Left colon (tissue), 2 donors: ENCODE measurements at regions not wholly inside any gene's neighbourhood (a gene's known extent, or its start where the extent isn't known, plus 50 kb on each side); places are given as distances from the start of the nearest gene placed in this dataset.
A peak's percentile ranks its signal among the peaks of the same experiment; 100 is the strongest.

Experiments
- ATAC-seq: fragments of 200-7000 bp; cut with Tn5 transposase; one replicate; pipeline ENCODE4 v1.9.1; 2020; ENCODE audit warnings: mild to moderate bottlenecking, moderate library complexity
- DNase-seq, 2 donors: peaks; one replicate each; pipeline ENCODE4 v3.0.0-alpha.2; 2020
- intact Hi-C, 2 donors: fragments of 100-400 bp; cut with DNase I in 1 of 2; cut with micrococcal nuclease in 1 of 2; formaldehyde crosslinking; loops; one replicate each; pipeline versions ENCODE4 v1.11.2 to v1.14.0; 2022; cut with DNase I, micrococcal nuclease
- donor health status: DM: no; HTN: no; CAD: no.
- donor health status: DM: yes; HTN: yes; CAD: no.

DNA sequence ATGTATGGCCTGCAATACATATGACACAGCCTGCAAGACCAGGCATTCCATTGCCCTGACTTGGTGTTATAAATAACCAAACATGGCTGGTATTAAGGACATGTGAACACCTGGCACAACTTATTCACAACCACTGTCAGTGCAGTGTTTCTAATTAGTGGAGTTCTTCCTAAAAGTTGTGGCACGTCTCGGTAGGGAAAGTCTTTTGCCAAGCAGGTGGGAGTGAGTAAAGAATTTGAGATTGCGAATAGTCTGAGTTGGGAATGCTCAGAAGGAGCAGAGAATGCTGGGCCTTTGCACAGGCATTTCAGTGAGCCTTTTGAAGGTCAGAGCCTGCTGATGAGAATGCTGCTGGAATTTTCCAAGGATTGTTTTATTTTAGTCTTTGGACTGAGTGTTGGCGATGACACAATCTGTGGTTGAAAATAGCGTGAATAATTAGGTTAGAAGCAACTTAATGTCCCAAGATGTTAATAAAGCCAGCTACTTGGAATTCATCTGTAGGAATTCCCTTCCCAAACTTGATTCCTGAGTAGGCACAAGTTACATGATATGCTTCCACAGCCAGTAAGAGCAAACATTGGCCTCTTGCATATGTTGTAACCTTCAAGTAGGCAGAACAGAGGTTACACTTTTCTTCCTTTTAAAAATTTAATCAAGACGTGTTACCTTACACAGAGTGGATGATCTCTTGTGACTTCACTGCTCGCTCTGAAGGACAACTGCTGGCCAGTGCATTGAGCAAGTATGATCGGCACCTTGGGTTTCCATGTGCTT is 83.6 kb upstream of the PGRMC2 start:
- ATAC-seq (no peak), DNase-seq (no peak)
- intact Hi-C loops = no loop called here

DNA sequence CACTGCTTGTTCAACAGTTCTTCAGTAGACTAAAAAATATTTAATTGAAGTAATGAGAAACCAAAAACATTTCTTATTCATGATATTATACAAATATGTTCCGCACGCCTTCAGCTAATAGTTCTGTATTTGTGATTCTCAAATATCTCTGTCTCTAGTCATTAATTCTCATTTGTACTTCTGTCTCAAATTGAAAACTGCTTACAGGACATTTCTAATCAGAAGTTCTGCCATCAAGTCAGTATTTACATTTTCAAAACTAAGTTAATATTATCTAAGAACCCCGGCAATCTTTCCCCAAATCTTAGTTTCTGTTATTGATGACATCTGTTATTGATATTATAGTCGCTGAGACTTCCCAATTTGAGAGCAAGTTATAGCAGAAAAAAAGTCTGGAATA is 78.6 kb upstream of the PGRMC2 start:
- DNase-seq (no peak), ATAC-seq (no peak)
- intact Hi-C loops = no loop called here

DNA sequence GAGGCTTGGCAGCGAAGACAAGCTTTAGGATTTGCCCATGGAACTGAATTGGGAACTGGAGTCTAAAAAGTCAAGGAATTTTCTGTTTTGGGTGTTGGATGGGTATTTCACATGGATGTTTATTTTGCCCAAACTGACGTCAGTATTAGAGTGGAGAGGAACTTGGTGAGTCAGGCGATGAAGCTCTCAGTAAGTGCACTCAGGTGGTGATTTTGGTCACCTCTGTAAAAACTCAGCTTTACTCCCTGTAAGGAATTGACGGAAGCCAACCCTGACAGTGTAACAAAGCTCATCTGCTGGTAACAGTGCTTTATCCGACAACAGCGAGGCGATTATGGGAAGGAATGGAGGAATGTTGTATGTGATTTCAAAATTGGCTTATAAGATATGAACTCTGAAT is 77.0 kb upstream of the PGRMC2 start:
- DNase-seq (no peak), ATAC-seq (no peak)
- intact Hi-C loops = no loop called here

DNA sequence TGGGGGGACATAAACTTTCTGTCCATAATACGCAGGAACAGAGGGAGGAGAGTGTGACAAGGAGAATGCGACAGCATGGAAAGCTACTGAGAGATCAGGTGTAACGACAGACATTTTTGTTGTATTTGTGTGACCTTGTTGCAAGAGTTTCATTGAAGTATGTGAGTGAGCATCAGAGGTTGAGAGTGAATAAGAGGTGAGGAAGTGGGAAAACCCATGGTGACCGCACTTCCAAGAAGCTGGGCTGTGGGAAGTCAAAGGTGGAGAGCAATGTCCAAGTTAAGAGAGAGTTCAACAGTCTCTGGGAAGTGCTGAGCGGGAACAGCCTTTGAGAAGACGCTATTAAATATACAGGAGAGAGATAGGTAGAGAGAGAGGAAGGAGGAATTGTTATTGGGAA is 76.4 kb upstream of the PGRMC2 start:
- intact Hi-C loops = no loop called here
- DNase-seq (no peak), ATAC-seq (no peak)

DNA sequence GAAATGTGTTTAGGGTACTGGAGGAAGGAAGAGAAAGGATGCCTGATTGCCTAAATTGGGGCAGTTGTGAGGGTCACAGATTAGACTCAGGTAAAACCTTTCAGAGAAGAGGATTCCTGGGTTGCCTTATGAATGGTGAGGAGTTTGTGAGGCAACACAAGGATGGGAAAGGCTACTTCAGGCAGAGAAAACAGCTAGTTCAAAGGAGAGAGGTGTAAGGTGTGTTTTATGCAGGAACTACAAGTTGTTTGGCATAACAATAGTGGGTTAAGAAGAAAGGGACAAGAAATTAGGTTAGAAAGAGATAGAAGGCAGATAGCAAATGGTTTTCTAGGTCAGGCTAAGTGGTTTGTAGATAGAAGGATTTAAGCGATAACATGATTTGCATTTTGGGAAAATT is 75.1 kb upstream of the PGRMC2 start:
- no peak for ATAC-seq
- no peak for DNase-seq
- intact Hi-C loops = no loop called here

DNA sequence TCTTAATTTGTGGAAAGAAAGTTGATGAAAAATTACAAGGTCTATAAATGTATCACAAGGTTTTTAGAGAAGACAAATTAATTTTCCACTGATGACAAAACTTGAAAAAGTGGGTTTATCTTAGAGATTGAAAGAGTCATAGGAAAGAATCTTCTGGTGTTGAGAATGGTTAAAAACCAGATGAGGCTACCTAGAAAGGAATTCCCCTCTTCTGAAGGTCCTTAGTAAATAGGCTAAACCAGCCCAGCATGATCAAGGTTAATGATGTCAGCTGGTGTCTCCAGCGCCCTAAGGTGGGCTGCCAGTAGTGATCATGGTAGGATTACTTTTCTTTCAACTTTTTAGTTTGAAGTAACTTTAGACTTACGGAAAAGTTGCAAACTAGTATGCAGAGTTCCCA is 71.8 kb upstream of the PGRMC2 start:
- intact Hi-C loops = no loop called here
- ATAC-seq (no peak), DNase-seq (no peak)

DNA sequence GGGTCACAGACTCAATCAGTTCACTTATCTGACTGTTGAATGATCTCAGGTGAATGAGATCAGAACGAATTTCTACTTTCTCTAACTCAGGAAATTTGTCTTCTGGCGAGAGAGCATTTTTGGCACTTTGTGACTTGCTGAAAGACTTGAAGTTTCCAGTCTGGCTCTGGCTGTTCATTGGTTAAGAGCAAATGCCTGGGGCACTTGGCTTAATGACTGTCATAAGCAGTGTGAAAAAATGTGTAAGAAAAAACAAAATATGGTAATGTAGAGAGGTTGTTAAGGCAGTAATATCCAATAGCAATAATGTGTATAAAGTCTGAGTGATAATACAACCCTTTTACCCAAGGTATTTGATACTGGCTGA is 71.3 kb upstream of the PGRMC2 start:
- ATAC-seq (no peak), DNase-seq (no peak)
- intact Hi-C loops = no loop called here

DNA sequence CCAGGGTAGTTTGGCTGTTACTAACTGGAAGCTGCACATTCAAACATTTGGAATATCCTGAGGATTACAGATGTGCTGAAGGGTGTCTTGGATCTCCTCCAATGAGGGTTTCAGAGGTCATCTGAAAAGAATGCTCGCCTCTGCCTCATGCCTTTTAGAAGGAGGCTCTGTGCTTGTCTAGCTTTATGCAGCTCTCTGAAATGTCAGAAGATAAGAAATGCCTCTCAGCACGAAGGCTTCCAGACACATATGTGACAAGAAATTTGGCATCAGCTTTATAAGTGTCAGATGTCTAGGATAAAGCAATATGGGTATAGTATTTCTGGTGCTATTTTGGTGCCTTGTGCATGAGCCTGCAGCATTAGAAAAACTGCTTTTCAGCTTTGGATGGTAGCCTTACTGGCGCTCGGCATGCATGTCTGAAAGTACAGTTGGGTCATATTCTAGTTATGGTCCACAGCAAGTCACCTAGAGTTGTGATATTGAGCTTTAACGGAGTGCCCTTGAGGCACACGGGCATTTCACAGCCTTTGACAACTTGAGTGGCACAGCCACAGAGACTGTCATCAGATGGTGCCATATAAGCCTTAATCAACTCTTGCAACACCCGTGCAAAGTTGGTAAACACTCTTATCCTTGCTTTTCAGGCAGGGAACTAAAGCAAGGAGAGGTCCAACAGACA is 70.8 kb upstream of the PGRMC2 start:
- DNase-seq = no peak
- peak; percentile 17 for ATAC-seq
- intact Hi-C loops = no loop called here

DNA sequence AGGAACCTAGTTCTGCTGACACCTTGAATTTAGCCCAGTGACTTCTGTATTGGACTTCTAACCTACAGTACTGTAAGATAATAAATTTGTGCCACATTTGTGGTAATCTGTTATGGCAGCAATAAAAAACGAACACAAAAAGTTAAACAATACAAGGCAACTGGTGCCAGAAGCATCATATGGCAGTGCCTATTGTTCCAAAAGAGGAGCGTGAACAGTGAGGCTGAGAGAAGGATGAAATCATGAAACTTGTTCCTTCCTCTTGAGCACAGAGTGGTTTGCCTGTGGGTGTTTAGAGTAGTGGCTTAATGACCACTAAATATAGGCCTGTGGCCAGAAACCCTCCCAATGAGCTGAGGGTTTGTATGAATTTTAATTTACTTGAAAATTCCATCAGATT is 69.7 kb upstream of the PGRMC2 start:
- no peak for DNase-seq
- intact Hi-C loops = no loop called here
- peak; percentile 70 for ATAC-seq

DNA sequence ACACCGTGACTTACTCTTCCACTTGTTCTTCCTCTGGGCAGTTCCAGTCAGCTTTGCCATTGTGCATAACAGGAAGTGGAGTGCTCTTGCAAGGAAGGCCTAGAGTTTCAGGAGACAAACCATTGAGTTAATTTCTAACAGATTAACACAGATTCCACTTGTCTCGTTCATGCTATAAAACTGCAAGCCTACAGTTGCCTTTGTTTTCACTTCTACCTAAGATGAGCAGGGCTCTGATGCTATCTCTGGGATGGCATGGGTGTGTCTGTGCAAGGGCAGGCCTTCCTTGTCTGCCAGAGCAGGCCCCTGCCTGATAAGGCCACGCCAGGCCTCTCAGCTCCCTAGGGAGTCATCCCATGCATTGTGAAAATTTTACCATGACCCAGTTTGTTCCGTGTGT is 67.7 kb upstream of the PGRMC2 start:
- intact Hi-C loops = no loop called here
- peak; percentile 84 for ATAC-seq
- peak in 1 of 2 donors; percentile 22 for DNase-seq

DNA sequence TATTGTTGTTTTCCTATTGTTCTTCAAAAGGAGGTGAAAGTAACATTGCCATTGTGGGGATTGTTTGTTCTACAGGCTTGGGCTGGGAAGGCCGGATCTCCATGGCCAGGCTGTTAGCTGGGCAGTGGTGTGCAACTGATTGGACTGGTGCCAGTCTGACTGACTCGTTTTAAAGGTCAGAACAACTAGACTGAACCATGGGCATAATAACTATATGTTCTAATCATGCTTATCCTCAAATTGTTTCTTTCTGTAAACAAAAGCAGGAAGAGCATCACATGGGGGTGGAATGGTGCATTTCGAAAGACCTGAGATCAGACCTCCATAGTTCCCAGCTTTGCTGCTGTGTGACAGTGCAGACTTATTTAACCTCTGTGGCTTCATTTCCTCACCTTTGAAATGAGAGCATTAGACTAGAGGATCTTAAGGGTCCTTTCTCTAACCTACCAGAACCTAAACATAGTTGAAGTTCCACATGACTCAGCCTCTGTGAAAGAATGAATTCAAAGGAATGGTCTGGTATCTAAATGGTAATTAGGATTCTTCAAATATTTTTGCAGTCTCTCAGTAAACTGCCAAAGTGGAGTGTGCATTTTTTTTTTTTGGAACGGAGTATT is 66.7 kb upstream of the PGRMC2 start:
- ATAC-seq = peak; percentile 52
- intact Hi-C loops = no loop called here
- DNase-seq = peak in 1 of 2 donors; percentile 38

DNA sequence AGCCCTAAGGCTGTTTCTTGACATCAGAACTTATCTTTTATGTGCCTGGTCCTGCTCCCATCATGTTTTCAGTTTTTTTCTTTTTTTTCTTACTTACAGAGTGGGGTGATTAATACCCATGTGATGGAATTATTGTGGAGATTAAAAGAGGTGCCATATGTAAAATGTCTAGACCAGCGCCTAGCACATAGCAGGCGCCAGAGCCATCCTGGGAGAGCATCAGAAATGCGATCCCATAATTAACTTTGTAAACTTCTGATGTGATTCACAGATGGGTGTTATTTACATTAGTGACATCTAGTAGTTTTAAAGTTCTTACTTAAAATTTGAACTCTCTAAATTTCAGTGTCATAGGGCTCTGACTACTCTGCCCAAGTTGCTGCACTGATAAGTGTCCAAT is 66.2 kb upstream of the PGRMC2 start:
- intact Hi-C loops = no loop called here
- ATAC-seq = no peak
- DNase-seq = no peak

DNA sequence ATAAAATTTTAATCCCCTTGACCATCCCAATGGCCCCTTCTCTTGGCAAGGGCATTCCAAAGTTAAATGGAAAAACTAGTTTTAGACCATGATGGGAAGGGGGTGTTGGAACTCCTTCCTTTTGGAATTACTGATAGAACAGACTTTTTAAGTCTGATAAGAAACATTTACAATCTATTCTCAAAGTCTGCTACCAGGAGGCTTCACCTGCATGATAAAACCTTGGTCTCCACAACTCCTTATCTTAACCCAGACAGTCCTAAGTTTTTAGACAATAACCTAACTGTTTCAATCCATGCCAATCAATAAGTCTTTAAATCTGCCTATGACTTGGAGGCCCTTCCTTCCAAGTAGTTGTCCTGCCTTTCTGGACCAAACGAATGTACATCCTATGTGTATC is 63.9 kb upstream of the PGRMC2 start:
- DNase-seq (no peak), ATAC-seq (no peak)
- intact Hi-C loops = no loop called here

DNA sequence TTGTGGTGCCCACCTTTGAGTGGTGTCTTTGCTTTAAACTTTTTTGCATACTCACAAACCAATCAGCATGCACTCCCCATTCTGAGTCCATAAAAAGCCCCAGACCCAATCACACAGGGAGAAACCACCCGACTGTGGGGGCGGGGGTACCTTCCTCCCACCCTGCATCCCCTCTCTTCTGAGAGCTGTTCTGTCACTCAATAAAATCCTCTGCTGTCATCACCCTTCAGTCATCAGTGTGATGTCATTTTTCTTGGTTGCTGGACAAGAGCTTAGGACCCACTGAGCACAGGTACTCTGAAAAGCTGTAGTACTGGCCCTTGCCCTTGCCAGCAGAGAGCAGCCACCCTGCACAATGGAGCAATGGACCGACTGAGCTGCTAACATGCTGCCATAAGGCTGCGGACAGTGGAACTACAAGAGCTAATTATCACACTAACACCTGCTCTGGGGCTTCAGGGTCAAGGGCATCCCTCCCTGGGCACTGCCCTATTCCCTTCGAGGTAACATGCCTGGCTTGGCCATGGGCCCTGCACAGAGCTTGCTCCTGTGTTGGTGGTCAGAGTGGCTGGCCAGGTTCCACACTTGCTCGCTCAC is 62.9 kb upstream of the PGRMC2 start:
- ATAC-seq (no peak), DNase-seq (no peak)
- intact Hi-C loops = no loop called here

DNA sequence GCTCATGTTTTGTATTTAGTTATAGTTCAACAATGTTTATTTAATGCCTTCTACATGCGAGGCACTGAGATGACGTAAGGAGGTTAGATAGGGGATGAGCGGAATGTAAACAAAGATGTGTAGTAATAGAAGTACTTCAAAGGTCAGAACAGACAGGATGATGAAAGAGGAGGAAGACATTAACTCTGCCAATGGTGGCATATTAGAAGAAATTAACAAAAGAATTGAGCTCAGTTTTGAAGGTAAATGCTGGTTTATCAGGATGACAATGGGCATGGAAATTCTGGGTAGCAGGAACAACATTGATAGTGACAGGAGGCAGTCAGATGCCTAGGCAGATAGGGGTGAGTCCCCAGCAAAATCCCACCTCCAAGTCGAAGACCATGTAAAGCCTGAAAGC is 62.3 kb upstream of the PGRMC2 start:
- DNase-seq (no peak), ATAC-seq (no peak)
- intact Hi-C loops = no loop called here

DNA sequence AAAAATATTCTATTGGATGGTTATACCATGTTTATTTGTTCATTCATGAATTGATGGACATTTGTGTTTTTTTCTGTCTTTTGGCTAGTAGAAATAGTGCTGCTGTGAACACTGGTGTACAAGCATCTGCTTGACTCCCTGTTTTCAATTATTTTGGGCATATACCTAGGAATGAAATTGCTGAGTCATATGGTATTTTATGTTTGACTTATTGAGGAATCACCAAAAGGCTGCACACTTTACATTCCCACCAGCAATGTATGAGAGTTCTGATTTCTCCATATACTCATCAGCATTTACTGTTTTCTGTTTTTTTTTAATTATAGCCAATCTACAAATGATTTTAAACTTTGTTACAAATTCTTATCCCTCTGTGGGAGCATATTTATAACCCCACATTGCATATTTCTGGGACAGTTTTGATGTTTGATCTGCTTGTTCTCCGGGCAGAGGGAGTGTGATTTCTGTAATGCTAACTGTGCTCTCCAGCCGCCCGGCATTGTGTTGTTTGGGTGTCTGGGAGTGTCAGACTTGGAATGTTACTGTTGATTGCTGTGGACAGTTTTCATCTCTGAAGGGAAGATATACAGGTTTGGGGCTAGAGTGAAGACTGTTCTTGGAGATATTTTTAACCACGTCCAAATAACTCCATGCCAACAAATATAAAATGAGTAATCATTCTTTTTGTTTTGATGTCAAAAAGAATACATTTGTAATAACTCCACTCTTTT is 60.5 kb upstream of the PGRMC2 start:
- DNase-seq (no peak), ATAC-seq (no peak)
- intact Hi-C loops = no loop called here

DNA sequence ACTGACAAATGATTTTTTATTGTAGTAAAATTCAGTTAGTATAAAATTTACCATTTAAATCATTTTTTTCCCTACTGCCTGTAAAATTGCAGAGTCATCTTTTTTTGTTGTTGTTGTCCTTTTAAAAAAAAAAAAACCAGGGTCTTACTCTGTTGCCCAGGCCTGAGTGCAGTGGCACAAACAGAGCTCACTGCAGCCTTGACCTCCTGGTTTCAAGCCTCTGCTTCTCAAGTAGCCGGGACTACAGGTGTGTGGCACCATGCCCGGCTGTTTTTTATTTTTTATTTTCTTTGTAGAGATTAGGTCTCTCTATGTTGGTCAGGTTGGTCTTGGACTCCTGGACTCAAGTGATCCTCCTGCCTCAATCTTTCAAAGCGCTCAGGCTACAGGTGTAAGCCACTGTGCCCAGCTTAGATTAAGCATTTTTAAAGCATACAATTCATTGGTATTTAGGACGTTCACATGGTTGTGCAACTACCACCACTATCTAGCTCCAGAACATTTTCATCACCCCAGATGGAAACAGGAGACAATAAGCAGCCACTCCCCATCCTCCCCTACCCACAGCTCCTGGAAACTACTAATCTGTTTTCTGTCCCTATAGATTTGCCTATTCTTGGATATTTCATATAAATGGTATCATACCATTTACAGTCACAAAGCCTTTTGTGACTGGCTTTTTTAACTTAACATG is 59.7 kb upstream of the PGRMC2 start:
- ATAC-seq (peak; percentile 36), DNase-seq (no peak)
- intact Hi-C loops = no loop called here

DNA sequence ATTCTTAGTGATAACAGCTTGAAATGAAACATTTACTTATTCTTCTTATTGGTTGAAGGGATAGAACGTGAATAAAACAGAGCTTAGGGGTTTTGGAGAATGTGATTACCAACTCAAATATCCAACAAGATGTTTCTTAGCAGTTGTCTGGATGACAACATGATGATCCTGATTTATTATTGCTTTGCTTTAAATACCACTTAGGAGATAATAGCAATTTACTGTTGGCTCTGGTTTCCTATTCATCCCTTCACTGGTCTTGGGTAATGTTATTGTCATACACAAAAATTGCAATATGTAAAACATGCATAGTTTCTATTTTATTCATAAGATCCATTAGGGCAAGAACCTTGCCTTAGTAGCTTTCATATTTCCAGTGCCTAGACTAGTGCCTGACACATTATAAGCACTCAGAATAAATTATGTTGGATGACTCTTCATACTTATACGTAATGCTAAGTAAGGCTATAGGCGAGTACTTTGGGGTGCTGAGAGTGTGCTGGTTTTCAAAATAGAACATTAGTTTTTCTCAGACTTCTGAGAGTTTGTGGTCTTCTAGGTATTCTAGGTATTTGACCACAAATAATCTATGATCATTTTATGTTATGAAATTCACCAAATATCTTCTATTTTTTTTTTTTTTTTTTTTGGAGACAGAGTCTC is 58.6 kb upstream of the PGRMC2 start:
- DNase-seq = no peak
- intact Hi-C loops = no loop called here
- no peak for ATAC-seq
